Stomach (tissue), 4 donors: ENCODE measurements at regions not wholly inside any gene's neighbourhood (a gene's known extent, or its start where the extent isn't known, plus 50 kb on each side); places are given as distances from the start of the nearest gene placed in this dataset.
"Not testable (repeated sequence)": the region's sequence is repeated elsewhere in the genome, so short reads cannot be mapped to it uniquely, and the experiment has no call there.

Experiments
- EP300 ChIP-seq: sonication (generic); formaldehyde crosslinking; IDR thresholded peaks from one replicate; pipeline ENCODE4 v1.6.1; 2017; ENCODE audit warnings: antibody characterized with exemption
- POLR2A ChIP-seq, 4 donors: fragments of 450-650 bp; IDR thresholded peaks; one replicate each; pipeline ENCODE4 v1.6.1; 2016; ENCODE audit warnings: antibody characterized with exemption in 4 of 4, control low read depth in 2 of 4, mild to moderate bottlenecking in 1 of 4, moderate library complexity in 1 of 4
- POLR2AphosphoS5 ChIP-seq, 3 donors: sonication (generic); formaldehyde crosslinking; IDR thresholded peaks; one replicate each; pipeline ENCODE4 v1.6.1; 2016; ENCODE audit warnings: antibody characterized with exemption in 3 of 3
- TF ChIP-seq, protein P1 (sequence below), 7 experiments: fragments of 450-650 bp in 4 of 7; fragments of 200-600 bp in 3 of 7; sonication (generic) in 3 of 7; IDR thresholded peaks; one replicate each; pipeline ENCODE4 v1.5.1; 2016 to 2019; ENCODE audit warnings: antibody characterized with exemption in 7 of 7, control low read depth in 2 of 7, mild to moderate bottlenecking in 1 of 7

GRCh38 chr7:46594831-46595230 lies 673.8 kb upstream of the IGFBP3 start:
- TF ChIP-seq, protein P1, sequence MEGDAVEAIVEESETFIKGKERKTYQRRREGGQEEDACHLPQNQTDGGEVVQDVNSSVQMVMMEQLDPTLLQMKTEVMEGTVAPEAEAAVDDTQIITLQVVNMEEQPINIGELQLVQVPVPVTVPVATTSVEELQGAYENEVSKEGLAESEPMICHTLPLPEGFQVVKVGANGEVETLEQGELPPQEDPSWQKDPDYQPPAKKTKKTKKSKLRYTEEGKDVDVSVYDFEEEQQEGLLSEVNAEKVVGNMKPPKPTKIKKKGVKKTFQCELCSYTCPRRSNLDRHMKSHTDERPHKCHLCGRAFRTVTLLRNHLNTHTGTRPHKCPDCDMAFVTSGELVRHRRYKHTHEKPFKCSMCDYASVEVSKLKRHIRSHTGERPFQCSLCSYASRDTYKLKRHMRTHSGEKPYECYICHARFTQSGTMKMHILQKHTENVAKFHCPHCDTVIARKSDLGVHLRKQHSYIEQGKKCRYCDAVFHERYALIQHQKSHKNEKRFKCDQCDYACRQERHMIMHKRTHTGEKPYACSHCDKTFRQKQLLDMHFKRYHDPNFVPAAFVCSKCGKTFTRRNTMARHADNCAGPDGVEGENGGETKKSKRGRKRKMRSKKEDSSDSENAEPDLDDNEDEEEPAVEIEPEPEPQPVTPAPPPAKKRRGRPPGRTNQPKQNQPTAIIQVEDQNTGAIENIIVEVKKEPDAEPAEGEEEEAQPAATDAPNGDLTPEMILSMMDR (IDR thresholded peaks at IDR 0.05): not testable (repeated sequence)
- TF ChIP-seq POLR2A (IDR thresholded peaks at IDR 0.05); EP300; POLR2AphosphoS5 (IDR thresholded peaks at IDR 0.05): not testable (repeated sequence)
